ENCODE measurements at regions not wholly inside any gene's neighbourhood (a gene's known extent, or its start where the extent isn't known, plus 50 kb on each side); places are given as distances from the start of the nearest gene placed in this dataset.

- Histone ChIP-seq H3K9me3 (ENCODE audit: low read depth, low read length) (no peaks in the 10 kb centered on the region), H3K4me1 (ENCODE audit: insufficient read depth, low read length) (no peaks in the 10 kb centered on the region), H3K27me3 (ENCODE audit: insufficient read depth, low read length) (no peaks in the 10 kb centered on the region), H3K4me3 (ENCODE audit: low read length) (no peak overlapping the region)
Measured at GRCh38 chr3:124249038-124249437, 257.1 kb upstream of the ROPN1 start.

- H3K9me3 ChIP-seq (ENCODE audit: low read depth, low read length): no peaks in the 10 kb centered on the region
- H3K4me1 ChIP-seq (ENCODE audit: insufficient read depth, low read length): no peaks in the 10 kb centered on the region
- no peak overlapping the region for H3K4me3 ChIP-seq (ENCODE audit: low read length)
- no peaks in the 10 kb centered on the region for H3K27me3 ChIP-seq (ENCODE audit: insufficient read depth, low read length)
Measured at GRCh38 chr3:124250053-124250452, 258.1 kb upstream of the ROPN1 start.

GRCh38 chr3:124256156-124256555 is 264.2 kb upstream of the ROPN1 start:
- H3K9me3 ChIP-seq (ENCODE audit: low read depth, low read length): no peaks in the 10 kb centered on the region
- no peaks in the 10 kb centered on the region for H3K27me3 ChIP-seq (ENCODE audit: insufficient read depth, low read length)
- no peaks in the 10 kb centered on the region for H3K4me1 ChIP-seq (ENCODE audit: insufficient read depth, low read length)
- no peak overlapping the region for H3K4me3 ChIP-seq (ENCODE audit: low read length)

- H3K4me3 ChIP-seq (ENCODE audit: low read length): no peak overlapping the region
Measured at GRCh38 chr3:124256599-124256998, 264.7 kb upstream of the ROPN1 start.

GRCh38 chr3:124257336-124257864 is 265.5 kb upstream of the ROPN1 start:
- Histone ChIP-seq H3K9me3 (ENCODE audit: low read depth, low read length) (no peaks in the 10 kb centered on the region), H3K4me3 (ENCODE audit: low read length) (no peak overlapping the region), H3K4me1 (ENCODE audit: insufficient read depth, low read length) (no peaks in the 10 kb centered on the region), H3K27me3 (ENCODE audit: insufficient read depth, low read length) (no peaks in the 10 kb centered on the region)

More at GRCh38 chr3:124256599-124256998, 264.7 kb upstream of the ROPN1 start:
- Histone ChIP-seq H3K27me3 (ENCODE audit: insufficient read depth, low read length) (no peaks in the 10 kb centered on the region), H3K4me1 (ENCODE audit: insufficient read depth, low read length) (no peaks in the 10 kb centered on the region), H3K9me3 (ENCODE audit: low read depth, low read length) (no peaks in the 10 kb centered on the region)

- no peaks in the 10 kb centered on the region for H3K9me3 ChIP-seq (ENCODE audit: low read depth, low read length)
- no peaks in the 10 kb centered on the region for H3K4me1 ChIP-seq (ENCODE audit: insufficient read depth, low read length)
- H3K27me3 ChIP-seq (ENCODE audit: insufficient read depth, low read length): no peaks in the 10 kb centered on the region
- no peak overlapping the region for H3K4me3 ChIP-seq (ENCODE audit: low read length)
Measured at GRCh38 chr3:124258057-124258500, 266.2 kb upstream of the ROPN1 start.

GRCh38 chr3:124260206-124260915 is 268.4 kb upstream of the ROPN1 start:
- Histone ChIP-seq H3K27me3 (ENCODE audit: insufficient read depth, low read length) (no peaks in the 10 kb centered on the region), H3K4me1 (ENCODE audit: insufficient read depth, low read length) (no peaks in the 10 kb centered on the region), H3K9me3 (ENCODE audit: low read depth, low read length) (no peaks in the 10 kb centered on the region), H3K4me3 (ENCODE audit: low read length) (no peak overlapping the region)

GRCh38 chr3:124261306-124261705 is 269.4 kb upstream of the ROPN1 start:
- no peaks in the 10 kb centered on the region for H3K27me3 ChIP-seq (ENCODE audit: insufficient read depth, low read length)
- H3K9me3 ChIP-seq (ENCODE audit: low read depth, low read length): no peaks in the 10 kb centered on the region
- H3K4me3 ChIP-seq (ENCODE audit: low read length): no peak overlapping the region
- no peaks in the 10 kb centered on the region for H3K4me1 ChIP-seq (ENCODE audit: insufficient read depth, low read length)

- no peaks in the 10 kb centered on the region for H3K27me3 ChIP-seq (ENCODE audit: insufficient read depth, low read length)
- H3K4me3 ChIP-seq (ENCODE audit: low read length): no peak overlapping the region
- H3K4me1 ChIP-seq (ENCODE audit: insufficient read depth, low read length): no peaks in the 10 kb centered on the region
- no peaks in the 10 kb centered on the region for H3K9me3 ChIP-seq (ENCODE audit: low read depth, low read length)
Measured at GRCh38 chr3:124263168-124263567, 271.2 kb upstream of the ROPN1 start.

GRCh38 chr3:124264346-124264745 is 272.4 kb upstream of the ROPN1 start:
- no peaks in the 10 kb centered on the region for H3K4me1 ChIP-seq (ENCODE audit: insufficient read depth, low read length)
- no peaks in the 10 kb centered on the region for H3K9me3 ChIP-seq (ENCODE audit: low read depth, low read length)
- H3K27me3 ChIP-seq (ENCODE audit: insufficient read depth, low read length): no peaks in the 10 kb centered on the region
- H3K4me3 ChIP-seq (ENCODE audit: low read length): no peak overlapping the region

- H3K4me1 ChIP-seq (ENCODE audit: insufficient read depth, low read length): no peaks in the 10 kb centered on the region
- H3K4me3 ChIP-seq (ENCODE audit: low read length): no peak overlapping the region
- H3K9me3 ChIP-seq (ENCODE audit: low read depth, low read length): no peaks in the 10 kb centered on the region
- H3K27me3 ChIP-seq (ENCODE audit: insufficient read depth, low read length): no peaks in the 10 kb centered on the region
Measured at GRCh38 chr3:124266487-124266886, 274.6 kb upstream of the ROPN1 start.

- H3K4me3 ChIP-seq (ENCODE audit: low read length): no peak overlapping the region
- H3K4me1 ChIP-seq (ENCODE audit: insufficient read depth, low read length): no peaks in the 10 kb centered on the region
- H3K9me3 ChIP-seq (ENCODE audit: low read depth, low read length): no peaks in the 10 kb centered on the region
- H3K27me3 ChIP-seq (ENCODE audit: insufficient read depth, low read length): no peaks in the 10 kb centered on the region
Measured at GRCh38 chr3:124267406-124267805, 275.5 kb upstream of the ROPN1 start.

- H3K9me3 ChIP-seq (ENCODE audit: low read depth, low read length): no peaks in the 10 kb centered on the region
- no peak overlapping the region for H3K4me3 ChIP-seq (ENCODE audit: low read length)
- H3K27me3 ChIP-seq (ENCODE audit: insufficient read depth, low read length): no peaks in the 10 kb centered on the region
- H3K4me1 ChIP-seq (ENCODE audit: insufficient read depth, low read length): no peaks in the 10 kb centered on the region
Measured at GRCh38 chr3:124268355-124268754, 276.4 kb upstream of the ROPN1 start.

GRCh38 chr3:124269619-124270018 is 277.7 kb upstream of the ROPN1 start:
- Histone ChIP-seq H3K4me1 (ENCODE audit: insufficient read depth, low read length) (no peaks in the 10 kb centered on the region), H3K9me3 (ENCODE audit: low read depth, low read length) (no peaks in the 10 kb centered on the region), H3K4me3 (ENCODE audit: low read length) (no peak overlapping the region), H3K27me3 (ENCODE audit: insufficient read depth, low read length) (no peaks in the 10 kb centered on the region)

GRCh38 chr3:124272605-124273151 is 280.8 kb upstream of the ROPN1 start:
- no peaks in the 10 kb centered on the region for H3K9me3 ChIP-seq (ENCODE audit: low read depth, low read length)
- no peaks in the 10 kb centered on the region for H3K27me3 ChIP-seq (ENCODE audit: insufficient read depth, low read length)
- H3K4me1 ChIP-seq (ENCODE audit: insufficient read depth, low read length): no peaks in the 10 kb centered on the region
- no peak overlapping the region for H3K4me3 ChIP-seq (ENCODE audit: low read length)

- H3K9me3 ChIP-seq (ENCODE audit: low read depth, low read length): no peaks in the 10 kb centered on the region
- no peaks in the 10 kb centered on the region for H3K27me3 ChIP-seq (ENCODE audit: insufficient read depth, low read length)
- no peaks in the 10 kb centered on the region for H3K4me1 ChIP-seq (ENCODE audit: insufficient read depth, low read length)
- H3K4me3 ChIP-seq (ENCODE audit: low read length): no peak overlapping the region
Measured at GRCh38 chr3:124273651-124274050, 281.7 kb upstream of the ROPN1 start.

All from mononuclear cell (primary cell).